ENCODE measurements at regions not wholly inside any gene's neighbourhood (a gene's known extent, or its start where the extent isn't known, plus 50 kb on each side); places are given as distances from the start of the nearest gene placed in this dataset.

GRCh38 chrX:116823677-116824076, 360.9 kb upstream of the CT83 start:
- H3K18ac ChIP-seq (ENCODE audit: low read length), result no peak overlapping the region
- H4K12ac ChIP-seq (ENCODE audit: low read depth, low read length), result no peak overlapping the region
- H3K14ac ChIP-seq (ENCODE audit: low read length), result no peak overlapping the region
- H3K4me3 ChIP-seq (ENCODE audit: low read depth, low read length), result no peak overlapping the region
- H3K9me3 ChIP-seq (ENCODE audit: insufficient read depth, low read depth, low read length), result no peaks in the 10 kb centered on the region
- no peaks in the 10 kb centered on the region for H3K36me3 ChIP-seq (ENCODE audit: control insufficient read depth in 1 of 2, insufficient read depth in 2 of 2, low read length in 2 of 2)
- H2AK5ac ChIP-seq (ENCODE audit: low read length), result no peak overlapping the region
- H2BK12ac ChIP-seq (ENCODE audit: low read length), result no peak overlapping the region
- H4K91ac ChIP-seq (ENCODE audit: low read depth, low read length), result no peak overlapping the region
- H3K23ac ChIP-seq (ENCODE audit: low read length), result no peak overlapping the region
- no peak overlapping the region for H2AFZ ChIP-seq (ENCODE audit: insufficient read depth, low read length, poor library complexity)
- H2BK120ac ChIP-seq (ENCODE audit: insufficient read depth, low read length, poor library complexity), result no peak overlapping the region
- no peak overlapping the region for H4K8ac ChIP-seq (ENCODE audit: low read depth, low read length)
- no peak overlapping the region for H3K4ac ChIP-seq (ENCODE audit: low read depth, low read length)
- H3K9ac ChIP-seq (ENCODE audit: low read length), result no peak overlapping the region
- no peaks in the 10 kb centered on the region for H3K79me2 ChIP-seq (ENCODE audit: control insufficient read depth, insufficient read depth, low read length, poor library complexity)
- no peaks in the 10 kb centered on the region for H3K4me1 ChIP-seq (ENCODE audit: control insufficient read depth in 1 of 2, insufficient read depth in 2 of 2, low read length in 2 of 2)
- no peak overlapping the region for H3K4me2 ChIP-seq (ENCODE audit: low read length)
- H3K27ac ChIP-seq (ENCODE audit: low read depth, low read length), result no peak overlapping the region
- no peaks in the 10 kb centered on the region for H3K27me3 ChIP-seq (ENCODE audit: insufficient read depth, low read length)
- no peaks in the 10 kb centered on the region for H3K79me1 ChIP-seq (ENCODE audit: low read length)
- no CpG with 5 or more reads among the region's 2 CpGs for WGBS (ENCODE audit: extremely low coverage, insufficient coverage, insufficient read length)
- DNase-seq, result no peak
- H2BK5ac ChIP-seq (ENCODE audit: low read depth, low read length, poor library complexity), result no peak overlapping the region

DNA sequence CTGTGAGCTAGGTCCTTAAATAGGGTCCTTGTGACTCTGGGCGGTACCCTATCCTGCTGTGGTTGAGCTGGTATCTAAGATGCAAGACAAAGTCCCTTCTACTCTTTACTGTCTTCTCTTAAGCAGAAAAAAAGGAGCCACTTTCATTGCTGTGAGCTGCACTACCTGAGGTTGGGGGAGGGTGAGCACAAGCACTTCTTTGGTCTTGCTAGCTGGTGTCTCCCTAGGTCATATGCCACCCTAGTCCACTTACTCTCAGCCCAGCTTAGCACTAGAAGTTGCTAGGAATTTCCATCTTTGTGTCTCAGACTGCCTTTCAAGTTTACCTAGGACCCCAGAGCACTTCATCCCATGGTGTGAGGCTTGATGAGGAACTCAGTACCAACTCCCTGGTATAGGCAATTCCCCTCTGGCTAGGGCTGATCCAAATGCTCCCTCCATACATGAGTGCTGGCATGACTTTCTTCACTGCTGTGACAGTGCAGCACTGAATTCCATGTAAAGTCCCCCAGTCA, 343.6 kb upstream of the CT83 start:
- H3K4ac ChIP-seq (ENCODE audit: low read depth, low read length), result no peak overlapping the region
- H4K8ac ChIP-seq (ENCODE audit: low read depth, low read length), result no peak overlapping the region
- H3K9ac ChIP-seq (ENCODE audit: low read length), result no peak overlapping the region
- no peaks in the 10 kb centered on the region for H3K79me2 ChIP-seq (ENCODE audit: control insufficient read depth, insufficient read depth, low read length, poor library complexity)
- no peaks in the 10 kb centered on the region for H3K9me3 ChIP-seq (ENCODE audit: insufficient read depth, low read depth, low read length)
- H3K18ac ChIP-seq (ENCODE audit: low read length), result no peak overlapping the region
- no peak overlapping the region for H2BK5ac ChIP-seq (ENCODE audit: low read depth, low read length, poor library complexity)
- H4K12ac ChIP-seq (ENCODE audit: low read depth, low read length), result no peak overlapping the region
- H2AFZ ChIP-seq (ENCODE audit: insufficient read depth, low read length, poor library complexity), result no peak overlapping the region
- H3K36me3 ChIP-seq (ENCODE audit: control insufficient read depth in 1 of 2, insufficient read depth in 2 of 2, low read length in 2 of 2), result no peaks in the 10 kb centered on the region
- no CpG with 5 or more reads among the region's 1 CpG for whole genome bisulfite sequencing (ENCODE audit: extremely low coverage, insufficient coverage, insufficient read length)
- H3K4me3 ChIP-seq (ENCODE audit: low read depth, low read length), result no peak overlapping the region
- no peak overlapping the region for H2AK5ac ChIP-seq (ENCODE audit: low read length)
- no peak overlapping the region for H4K91ac ChIP-seq (ENCODE audit: low read depth, low read length)
- H3K14ac ChIP-seq (ENCODE audit: low read length), result no peak overlapping the region
- DNase-seq, result no peak
- H3K27me3 ChIP-seq (ENCODE audit: insufficient read depth, low read length), result no peaks in the 10 kb centered on the region
- no peak overlapping the region for H3K23ac ChIP-seq (ENCODE audit: low read length)
- no peak overlapping the region for H2BK12ac ChIP-seq (ENCODE audit: low read length)
- H3K4me2 ChIP-seq (ENCODE audit: low read length), result no peak overlapping the region
- H2BK120ac ChIP-seq (ENCODE audit: insufficient read depth, low read length, poor library complexity), result no peak overlapping the region
- no peak overlapping the region for H3K27ac ChIP-seq (ENCODE audit: low read depth, low read length)
- no peaks in the 10 kb centered on the region for H3K79me1 ChIP-seq (ENCODE audit: low read length)
- H3K4me1 ChIP-seq (ENCODE audit: control insufficient read depth in 1 of 2, insufficient read depth in 2 of 2, low read length in 2 of 2), result no peaks in the 10 kb centered on the region

- H3K4me3 ChIP-seq (ENCODE audit: low read depth, low read length), result no peak overlapping the region
- no peak overlapping the region for H3K18ac ChIP-seq (ENCODE audit: low read length)
- H3K4me2 ChIP-seq (ENCODE audit: low read length), result no peak overlapping the region
- H3K36me3 ChIP-seq (ENCODE audit: control insufficient read depth in 1 of 2, insufficient read depth in 2 of 2, low read length in 2 of 2), result no peaks in the 10 kb centered on the region
- no peak overlapping the region for H4K8ac ChIP-seq (ENCODE audit: low read depth, low read length)
- no peak overlapping the region for H3K9ac ChIP-seq (ENCODE audit: low read length)
- no peak overlapping the region for H2AK5ac ChIP-seq (ENCODE audit: low read length)
- H2AFZ ChIP-seq (ENCODE audit: insufficient read depth, low read length, poor library complexity), result no peak overlapping the region
- no peaks in the 10 kb centered on the region for H3K4me1 ChIP-seq (ENCODE audit: control insufficient read depth in 1 of 2, insufficient read depth in 2 of 2, low read length in 2 of 2)
- no peak for DNase-seq
- H3K79me1 ChIP-seq (ENCODE audit: low read length), result no peaks in the 10 kb centered on the region
- no peak overlapping the region for H2BK120ac ChIP-seq (ENCODE audit: insufficient read depth, low read length, poor library complexity)
- no peak overlapping the region for H3K23ac ChIP-seq (ENCODE audit: low read length)
- no peak overlapping the region for H2BK5ac ChIP-seq (ENCODE audit: low read depth, low read length, poor library complexity)
- H3K9me3 ChIP-seq (ENCODE audit: insufficient read depth, low read depth, low read length), result no peaks in the 10 kb centered on the region
- H4K12ac ChIP-seq (ENCODE audit: low read depth, low read length), result no peak overlapping the region
- no peak overlapping the region for H2BK12ac ChIP-seq (ENCODE audit: low read length)
- no peak overlapping the region for H4K91ac ChIP-seq (ENCODE audit: low read depth, low read length)
- H3K14ac ChIP-seq (ENCODE audit: low read length), result no peak overlapping the region
- H3K27me3 ChIP-seq (ENCODE audit: insufficient read depth, low read length), result no peaks in the 10 kb centered on the region
- no peak overlapping the region for H3K4ac ChIP-seq (ENCODE audit: low read depth, low read length)
- no peaks in the 10 kb centered on the region for H3K79me2 ChIP-seq (ENCODE audit: control insufficient read depth, insufficient read depth, low read length, poor library complexity)
- H3K27ac ChIP-seq (ENCODE audit: low read depth, low read length), result no peak overlapping the region
These were observed 339.2 kb upstream of the CT83 start for GRCh38 chrX:116801943-116802342.

- Histone ChIP-seq H4K8ac (ENCODE audit: low read depth, low read length) (no peak overlapping the region), H3K4me1 (ENCODE audit: control insufficient read depth in 1 of 2, insufficient read depth in 2 of 2, low read length in 2 of 2) (no peaks in the 10 kb centered on the region), H4K12ac (ENCODE audit: low read depth, low read length) (no peak overlapping the region), H3K4ac (ENCODE audit: low read depth, low read length) (no peak overlapping the region), H3K18ac (ENCODE audit: low read length) (no peak overlapping the region), H2BK120ac (ENCODE audit: insufficient read depth, low read length, poor library complexity) (no peak overlapping the region), H3K4me2 (ENCODE audit: low read length) (no peak overlapping the region), H2AK5ac (ENCODE audit: low read length) (no peak overlapping the region), H3K36me3 (ENCODE audit: control insufficient read depth in 1 of 2, insufficient read depth in 2 of 2, low read length in 2 of 2) (no peaks in the 10 kb centered on the region), H4K91ac (ENCODE audit: low read depth, low read length) (no peak overlapping the region), H2BK12ac (ENCODE audit: low read length) (no peak overlapping the region), H3K23ac (ENCODE audit: low read length) (no peak overlapping the region), H3K14ac (ENCODE audit: low read length) (no peak overlapping the region), H3K79me1 (ENCODE audit: low read length) (no peaks in the 10 kb centered on the region), H3K27ac (ENCODE audit: low read depth, low read length) (no peak overlapping the region), H2AFZ (ENCODE audit: insufficient read depth, low read length, poor library complexity) (no peak overlapping the region), H3K79me2 (ENCODE audit: control insufficient read depth, insufficient read depth, low read length, poor library complexity) (no peaks in the 10 kb centered on the region), H3K9ac (ENCODE audit: low read length) (no peak overlapping the region), H3K4me3 (ENCODE audit: low read depth, low read length) (no peak overlapping the region), H2BK5ac (ENCODE audit: low read depth, low read length, poor library complexity) (no peak overlapping the region), H3K9me3 (ENCODE audit: insufficient read depth, low read depth, low read length) (no peaks in the 10 kb centered on the region), H3K27me3 (ENCODE audit: insufficient read depth, low read length) (no peaks in the 10 kb centered on the region)
- no peak for DNase-seq
- WGBS (ENCODE audit: extremely low coverage, insufficient coverage, insufficient read length), result no CpG with 5 or more reads among the region's 4 CpGs
These were observed 319.1 kb upstream of the CT83 start for GRCh38 chrX:116781926-116782325.
